NCI-H146 treated with DMSO at 0.1 percent for 48 hours (cell line): ENCODE measurements at regions not wholly inside any gene's neighbourhood (a gene's known extent, or its start where the extent isn't known, plus 50 kb on each side); places are given as distances from the start of the nearest gene placed in this dataset.

Experiments used
- DNase-seq: peaks from one replicate; lab custom pipeline; 2025; ENCODE audit not compliant: unreplicated experiment; lab: John Stamatoyannopoulos, UW

- no peak for DNase-seq
Measured at GRCh38 chr2:187924293-187924692, 367.4 kb upstream of the GULP1 start.

DNA sequence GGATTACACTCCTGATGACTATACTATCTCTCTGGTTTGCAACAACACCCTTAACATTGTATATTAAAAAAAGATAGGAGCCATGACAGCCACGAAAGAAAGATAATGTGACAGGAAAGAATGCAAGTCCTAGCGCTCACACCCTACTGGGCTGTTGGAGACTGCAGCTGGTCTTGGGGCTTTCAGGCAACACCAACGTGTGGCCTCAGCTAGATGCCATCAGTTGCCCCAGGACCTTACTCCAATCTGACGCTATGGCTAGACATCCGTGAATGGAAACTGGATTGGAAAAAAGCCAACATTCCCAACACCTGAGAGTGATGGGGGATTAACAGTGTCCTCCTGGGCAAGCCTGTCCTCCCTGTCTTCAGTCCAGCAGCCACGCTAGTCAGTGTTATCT, 357.4 kb upstream of the GULP1 start:
- no peak for DNase-seq

- DNase-seq = no peak
Measured at GRCh38 chr2:187934692-187935091, 357.0 kb upstream of the GULP1 start.

DNA sequence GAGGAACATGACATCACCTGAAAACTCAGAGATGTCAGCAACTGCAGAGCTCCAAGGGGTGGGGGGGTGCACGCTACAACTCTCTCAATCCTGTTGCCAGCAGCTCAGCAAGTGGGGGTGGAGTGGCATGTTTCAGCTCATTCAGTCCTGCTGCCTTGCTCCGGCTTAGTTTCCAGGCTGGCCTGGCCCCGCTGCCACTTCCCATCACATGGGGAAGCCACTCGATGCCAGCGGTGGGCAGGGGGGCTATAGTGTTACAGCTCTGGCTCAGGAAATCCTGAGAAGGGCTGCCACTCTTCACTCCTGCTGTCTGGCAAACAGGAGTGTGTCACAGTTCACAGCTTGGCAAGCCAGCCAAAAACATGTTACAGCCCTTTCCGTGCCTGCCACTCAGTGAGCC, 356.5 kb upstream of the GULP1 start:
- no peak for DNase-seq

DNA sequence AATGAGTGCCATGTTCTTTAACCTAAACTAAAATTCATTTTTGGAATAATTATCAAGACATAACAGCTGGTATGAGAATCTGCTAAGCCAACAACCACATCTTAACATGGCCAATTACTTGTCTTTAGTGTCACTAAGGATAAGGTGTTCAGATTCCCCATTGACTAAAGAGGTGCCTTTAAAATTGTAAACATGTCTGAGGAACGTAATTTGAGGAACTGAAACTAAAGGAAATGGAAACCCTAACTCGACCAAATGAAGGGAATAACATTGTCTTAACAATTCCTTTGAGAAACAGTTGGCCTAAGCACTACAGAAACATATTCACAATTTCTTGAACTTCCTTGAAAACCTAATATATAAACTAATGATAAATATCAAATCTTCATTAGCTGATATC, 355.4 kb upstream of the GULP1 start:
- DNase-seq = no peak

DNA sequence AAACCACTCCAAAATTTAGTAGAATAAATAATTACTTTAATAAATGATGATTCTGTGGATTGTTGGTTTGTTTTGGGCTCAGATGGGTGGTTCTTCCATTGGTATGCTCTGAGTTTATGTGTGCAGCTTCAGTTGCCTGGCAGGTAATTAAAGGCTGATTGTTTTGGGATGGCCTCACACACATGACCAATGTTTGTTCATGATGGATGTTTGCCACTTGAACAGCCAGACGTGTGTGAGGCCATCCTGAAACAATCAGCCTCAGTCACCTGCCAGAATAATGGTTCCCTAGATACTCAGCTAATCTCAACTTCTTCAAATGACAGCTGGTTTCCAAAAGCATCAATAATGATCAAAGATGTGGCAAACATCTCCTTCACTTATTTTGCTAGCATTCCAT, 352.5 kb upstream of the GULP1 start:
- DNase-seq = peak; percentile 61

GRCh38 chr2:187942876-187943275, 348.8 kb upstream of the GULP1 start:
- DNase-seq = no peak

- DNase-seq = no peak
Measured at GRCh38 chr2:187943772-187944369, 347.8 kb upstream of the GULP1 start.

- no peak for DNase-seq
Measured at GRCh38 chr2:187949859-187950258, 341.8 kb upstream of the GULP1 start.

- DNase-seq = no peak
Measured at GRCh38 chr2:187951470-187952218, 340.0 kb upstream of the GULP1 start.

DNA sequence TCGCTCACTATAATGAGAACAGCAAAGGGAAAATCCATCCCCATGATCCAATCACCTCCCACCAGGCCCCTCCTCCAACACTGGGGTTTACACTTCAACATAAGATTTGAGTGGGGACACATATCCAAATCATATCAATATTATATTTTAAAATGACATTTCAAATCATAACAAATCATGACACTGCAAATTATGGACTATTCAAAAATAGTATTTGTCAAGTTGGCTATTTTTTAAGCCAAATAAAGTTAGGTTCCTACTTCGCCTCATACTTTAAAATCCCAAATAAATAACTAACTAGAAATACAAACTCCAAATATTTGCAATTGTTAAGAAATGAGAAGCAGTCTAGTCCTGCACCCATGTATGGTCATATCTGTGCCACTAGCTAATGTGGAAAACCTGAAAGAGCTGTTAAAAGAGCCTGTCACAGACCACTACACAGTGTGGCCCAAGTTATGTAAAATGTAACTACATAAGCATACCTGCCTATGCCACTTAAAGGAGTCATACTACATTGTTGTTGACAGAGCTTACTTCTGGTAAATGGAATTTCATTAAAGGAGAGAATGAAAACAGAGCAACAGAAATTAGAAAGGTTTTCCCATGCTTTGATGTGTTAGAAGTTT, 334.7 kb upstream of the GULP1 start:
- no peak for DNase-seq

DNA sequence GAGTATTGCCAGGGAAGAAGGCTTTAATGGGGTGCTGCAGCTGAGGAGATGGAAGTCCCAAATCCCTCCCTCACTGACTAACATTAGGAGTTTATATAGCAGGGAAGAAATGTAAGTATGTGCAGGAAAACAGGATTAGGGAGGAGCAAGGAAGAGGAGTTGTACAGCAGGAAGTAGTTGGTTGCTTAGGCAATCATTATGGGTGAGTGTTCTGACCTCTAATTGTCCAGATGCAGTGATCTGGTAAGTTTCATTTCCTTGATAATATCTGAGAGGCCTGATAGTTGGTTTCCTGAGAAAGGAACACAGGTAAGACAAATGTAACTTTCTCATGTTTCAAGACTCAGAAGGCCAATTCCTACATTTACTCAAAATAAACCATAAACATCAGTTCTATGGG, 331.9 kb upstream of the GULP1 start:
- DNase-seq = no peak

DNA sequence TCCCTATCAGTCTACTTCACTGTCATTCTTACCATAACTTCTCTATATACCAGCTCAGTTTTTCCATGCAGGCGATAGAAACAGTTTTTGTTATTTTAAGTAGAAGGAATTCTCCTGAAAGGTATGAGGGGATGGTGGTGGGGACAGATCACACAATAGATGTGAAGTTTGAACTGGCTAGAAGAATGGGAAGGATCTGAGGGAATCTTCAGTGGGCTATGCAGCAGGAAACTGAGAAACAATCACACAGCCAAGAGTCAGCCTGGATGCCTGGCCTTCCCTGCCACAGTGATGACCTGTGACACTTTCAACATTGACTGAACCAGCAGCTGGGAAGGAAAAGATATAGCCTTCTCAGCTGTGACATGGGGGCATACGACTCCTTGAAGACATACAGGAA, 329.1 kb upstream of the GULP1 start:
- no peak for DNase-seq

- DNase-seq = no peak
Measured at GRCh38 chr2:187964746-187965145, 326.9 kb upstream of the GULP1 start.

GRCh38 chr2:187966924-187967323, 324.8 kb upstream of the GULP1 start:
- DNase-seq = peak; percentile 63

DNA sequence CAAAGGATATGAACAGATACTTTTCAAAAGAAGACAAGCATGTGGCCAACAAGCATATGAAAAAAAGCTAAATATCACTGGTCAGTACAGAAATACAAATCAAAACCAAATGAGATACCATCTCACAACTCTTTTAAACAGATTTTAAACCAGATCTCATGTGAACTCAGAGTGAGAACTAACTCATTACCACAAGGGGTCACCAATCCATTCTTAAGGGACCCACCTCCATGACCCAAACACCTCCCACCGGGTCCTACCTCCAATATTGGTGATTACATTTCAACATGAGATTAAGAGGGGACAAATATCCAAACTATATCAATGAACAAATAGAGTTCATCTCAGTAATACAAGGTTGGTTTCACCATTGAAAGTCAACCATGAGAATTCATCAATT, 319.8 kb upstream of the GULP1 start:
- DNase-seq = no peak

DNA sequence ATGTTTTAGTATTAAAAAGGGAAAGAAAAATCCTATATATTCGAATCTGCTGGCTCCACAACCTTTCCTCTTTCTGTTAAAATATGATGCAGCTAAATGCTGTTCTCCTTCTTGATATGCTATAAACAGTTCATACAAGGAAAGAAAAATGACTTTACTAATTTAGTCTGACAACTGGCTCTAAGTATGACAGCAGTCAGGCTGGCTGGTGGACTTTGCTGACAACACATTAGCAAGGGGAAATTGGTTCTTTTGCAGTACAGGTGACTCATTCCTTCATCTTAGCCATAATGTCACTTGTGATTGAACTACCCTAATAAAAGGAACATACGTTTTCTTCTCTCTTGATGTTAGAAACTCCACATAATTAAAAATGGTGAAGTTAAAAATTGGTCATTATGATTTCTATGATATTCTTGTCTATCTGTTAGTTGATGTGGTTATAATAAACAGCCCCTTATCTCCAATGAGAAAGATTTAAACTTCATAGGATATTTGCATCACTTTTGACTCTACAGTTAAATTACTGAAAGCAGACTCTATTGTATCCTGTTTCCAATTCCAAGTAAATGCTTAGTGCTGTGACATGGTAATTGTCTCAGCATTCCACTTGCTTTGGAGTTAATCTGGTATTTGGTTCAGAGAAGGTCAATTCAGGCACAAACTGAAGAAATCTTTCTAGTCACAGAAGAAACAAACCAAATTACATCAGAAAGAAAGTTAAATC, 315.3 kb upstream of the GULP1 start:
- no peak for DNase-seq

GRCh38 chr2:187976986-187977333, 314.7 kb upstream of the GULP1 start:
- DNase-seq = no peak

GRCh38 chr2:187978356-187978755, 313.3 kb upstream of the GULP1 start:
- no peak for DNase-seq

DNA sequence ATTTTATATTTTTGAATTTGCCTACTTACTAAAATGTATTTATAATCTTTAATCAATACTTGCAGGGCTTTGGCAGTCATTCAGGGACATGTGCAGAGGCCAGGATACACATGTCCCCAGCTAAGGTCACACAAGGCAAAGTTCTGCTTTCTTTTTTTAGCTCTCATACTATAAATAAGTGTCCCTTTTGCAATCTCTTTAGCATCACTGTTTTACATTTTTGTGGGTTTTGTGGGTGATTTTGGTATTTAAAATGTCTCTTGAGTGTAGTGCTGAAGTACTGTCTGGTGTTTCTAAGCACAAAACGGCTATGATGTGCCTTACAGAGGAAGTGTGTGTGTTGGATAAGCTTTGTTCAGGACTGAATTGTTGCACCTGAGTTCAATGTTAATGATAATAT, 309.0 kb upstream of the GULP1 start:
- no peak for DNase-seq

DNA sequence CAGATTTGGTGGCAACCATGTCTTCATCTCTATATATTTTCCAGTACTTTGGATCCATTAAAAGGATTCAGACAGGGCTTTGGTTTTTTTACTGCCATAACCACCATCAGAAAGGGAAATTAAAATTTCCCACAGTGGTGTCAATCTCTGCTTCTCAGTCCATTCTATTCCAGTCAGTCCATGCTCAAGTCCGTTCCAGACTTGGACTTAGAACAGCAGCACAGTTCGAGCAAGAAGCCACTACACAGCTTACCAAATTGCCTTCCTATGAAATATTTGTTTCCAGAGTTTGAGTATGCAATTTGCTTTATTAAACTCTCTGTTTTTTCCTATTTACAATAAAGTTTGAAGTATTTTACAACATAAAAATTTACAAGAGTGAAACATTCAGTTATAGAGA, 306.5 kb upstream of the GULP1 start:
- no peak for DNase-seq

DNA sequence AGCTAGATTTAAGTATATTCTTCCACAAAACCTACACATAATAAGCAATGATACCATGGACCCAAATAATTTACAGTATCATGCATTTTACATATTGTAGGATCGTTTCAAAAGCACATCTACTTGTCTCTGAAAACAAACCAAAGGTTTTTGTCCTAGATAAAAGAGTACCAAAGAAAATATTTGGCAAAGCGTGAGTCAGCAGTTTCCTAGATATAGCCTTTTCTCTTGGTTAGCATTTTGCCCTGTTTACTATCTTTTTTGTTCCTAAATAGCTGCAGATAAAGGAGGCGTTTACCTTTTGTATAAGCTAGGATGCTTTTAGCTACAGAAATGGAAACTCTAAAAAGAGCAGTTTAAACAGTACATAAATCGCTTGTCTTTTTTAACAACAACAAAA, 305.8 kb upstream of the GULP1 start:
- peak; percentile 35 for DNase-seq
